ENCODE measurements at regions not wholly inside any gene's neighbourhood (a gene's known extent, or its start where the extent isn't known, plus 50 kb on each side); places are given as distances from the start of the nearest gene placed in this dataset.

- DNase-seq (ENCODE audit: low read depth) (peak; percentile 67), FAIRE-seq (no peak)
- peaks cover 2% of the 10 kb centered on the region for H3K27me3 ChIP-seq (ENCODE audit: control insufficient read depth, insufficient read depth, low read length)
- no peaks in the 10 kb centered on the region for H3K36me3 ChIP-seq (ENCODE audit: control insufficient read depth, insufficient read depth, low read length)
- no peak overlapping the region for H3K4me3 ChIP-seq (ENCODE audit: low read depth, low read length)
- TF ChIP-seq CTCF (IDR thresholded peaks at IDR 0.05; ENCODE audit: insufficient read depth, low read length, severe bottlenecking): peak; percentile 88
Observed at GRCh38 chr16:73196670-73197069, 148.7 kb upstream of the ZFHX3 start.

GRCh38 chr16:73193464-73193863 is 145.5 kb upstream of the ZFHX3 start:
- Histone ChIP-seq H3K27me3 (ENCODE audit: control insufficient read depth, insufficient read depth, low read length) (peaks cover 4% of the 10 kb centered on the region), H3K4me3 (ENCODE audit: low read depth, low read length) (no peak overlapping the region), H3K36me3 (ENCODE audit: control insufficient read depth, insufficient read depth, low read length) (no peaks in the 10 kb centered on the region)
- no peak for TF ChIP-seq CTCF (IDR thresholded peaks at IDR 0.05; ENCODE audit: insufficient read depth, low read length, severe bottlenecking)
- FAIRE-seq (no peak), DNase-seq (ENCODE audit: low read depth) (no peak)

- DNase-seq (ENCODE audit: low read depth): no peak
- Histone ChIP-seq H3K27me3 (ENCODE audit: control insufficient read depth, insufficient read depth, low read length) (peaks cover 4% of the 10 kb centered on the region), H3K36me3 (ENCODE audit: control insufficient read depth, insufficient read depth, low read length) (no peaks in the 10 kb centered on the region), H3K4me3 (ENCODE audit: low read depth, low read length) (no peak overlapping the region)
- no peak for FAIRE-seq
- TF ChIP-seq CTCF (IDR thresholded peaks at IDR 0.05; ENCODE audit: insufficient read depth, low read length, severe bottlenecking): no peak
Observed at GRCh38 chr16:73192232-73192894, 144.4 kb upstream of the ZFHX3 start.

- FAIRE-seq (no peak), DNase-seq (ENCODE audit: low read depth) (no peak)
- no peak for TF ChIP-seq CTCF (IDR thresholded peaks at IDR 0.05; ENCODE audit: insufficient read depth, low read length, severe bottlenecking)
- H3K36me3 ChIP-seq (ENCODE audit: control insufficient read depth, insufficient read depth, low read length): no peaks in the 10 kb centered on the region
- peaks cover 4% of the 10 kb centered on the region for H3K27me3 ChIP-seq (ENCODE audit: control insufficient read depth, insufficient read depth, low read length)
- no peak overlapping the region for H3K4me3 ChIP-seq (ENCODE audit: low read depth, low read length)
Observed at GRCh38 chr16:73191660-73192046, 143.7 kb upstream of the ZFHX3 start.

- no peak overlapping the region for H3K4me3 ChIP-seq (ENCODE audit: low read depth, low read length)
- no peak for TF ChIP-seq CTCF (IDR thresholded peaks at IDR 0.05; ENCODE audit: insufficient read depth, low read length, severe bottlenecking)
- H3K27me3 ChIP-seq (ENCODE audit: control insufficient read depth, insufficient read depth, low read length): peaks cover 4% of the 10 kb centered on the region
- H3K36me3 ChIP-seq (ENCODE audit: control insufficient read depth, insufficient read depth, low read length): no peaks in the 10 kb centered on the region
- FAIRE-seq (no peak), DNase-seq (ENCODE audit: low read depth) (no peak)
Observed at GRCh38 chr16:73190688-73191659, 143.0 kb upstream of the ZFHX3 start.
